Superior temporal gyrus (tissue), 1 donor: ENCODE measurements at regions not wholly inside any gene's neighbourhood (a gene's known extent, or its start where the extent isn't known, plus 50 kb on each side); places are given as distances from the start of the nearest gene placed in this dataset.
"Not testable (repeated sequence)": the region's sequence is repeated elsewhere in the genome, so short reads cannot be mapped to it uniquely, and the experiment has no call there.

ENCODE experiments used
- DNase-seq: peaks from one replicate; pipeline ENCODE4 v3.0.0-alpha.2; 2016; ENCODE audit errors: extremely low spot score

DNA sequence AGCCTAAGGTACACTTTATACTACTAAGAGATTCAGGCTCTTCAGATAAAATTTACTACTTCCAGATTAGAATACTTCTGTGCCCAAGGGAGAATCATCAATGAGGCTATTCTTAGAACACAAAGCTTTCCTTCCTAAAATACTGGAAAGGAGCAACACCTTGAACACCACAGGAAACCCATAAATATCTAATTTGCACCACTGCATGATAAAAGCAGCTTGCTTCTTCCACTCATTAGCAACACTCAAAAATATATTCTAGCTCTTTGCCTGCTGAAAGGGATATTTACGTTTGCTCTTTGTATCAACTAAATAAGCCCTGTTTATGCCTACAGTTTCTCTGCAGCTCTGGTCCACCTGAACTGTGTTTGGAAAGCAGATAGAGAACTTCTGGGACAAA lies 284.3 kb downstream of the RWDD3 start:
- DNase-seq, result no peak

DNA sequence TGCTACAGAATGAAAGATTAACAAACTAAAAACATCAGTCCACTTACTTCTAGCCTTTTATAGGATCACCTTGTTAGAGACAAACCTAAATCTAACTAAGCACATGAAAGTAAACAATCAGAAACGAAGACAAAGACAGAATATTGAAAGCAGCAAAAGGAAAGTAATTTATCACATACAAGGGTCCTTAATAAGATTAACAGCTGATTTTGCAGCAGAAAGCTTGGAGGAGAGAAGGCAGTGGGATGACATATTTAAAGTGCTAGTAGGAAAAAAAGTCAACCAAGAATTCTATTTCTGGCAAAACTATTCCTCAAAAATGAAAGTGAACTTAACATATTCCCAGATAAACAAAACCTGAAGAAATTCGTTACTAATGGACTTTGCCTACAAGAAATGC lies 286.4 kb downstream of the RWDD3 start:
- no peak for DNase-seq

DNA sequence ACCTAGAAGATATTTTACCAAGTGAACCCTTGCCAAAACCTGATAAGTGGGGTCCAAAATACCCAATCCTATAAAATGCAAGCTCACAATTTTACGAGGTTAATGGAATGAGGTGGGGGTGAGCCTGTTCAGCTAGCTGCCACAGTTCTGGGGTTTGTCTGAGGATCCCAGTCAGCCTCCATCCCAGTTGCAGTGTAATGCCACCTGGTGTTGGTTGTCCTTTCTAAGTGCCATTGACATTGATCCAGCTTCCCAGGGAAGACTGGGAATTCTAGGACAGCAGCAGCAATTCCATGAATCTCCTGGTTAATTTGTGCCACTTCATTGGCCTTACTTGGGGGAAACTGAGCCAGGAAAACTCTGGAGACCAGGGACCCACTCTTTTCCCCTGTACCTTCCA lies 298.3 kb downstream of the RWDD3 start:
- DNase-seq, result no peak

DNA sequence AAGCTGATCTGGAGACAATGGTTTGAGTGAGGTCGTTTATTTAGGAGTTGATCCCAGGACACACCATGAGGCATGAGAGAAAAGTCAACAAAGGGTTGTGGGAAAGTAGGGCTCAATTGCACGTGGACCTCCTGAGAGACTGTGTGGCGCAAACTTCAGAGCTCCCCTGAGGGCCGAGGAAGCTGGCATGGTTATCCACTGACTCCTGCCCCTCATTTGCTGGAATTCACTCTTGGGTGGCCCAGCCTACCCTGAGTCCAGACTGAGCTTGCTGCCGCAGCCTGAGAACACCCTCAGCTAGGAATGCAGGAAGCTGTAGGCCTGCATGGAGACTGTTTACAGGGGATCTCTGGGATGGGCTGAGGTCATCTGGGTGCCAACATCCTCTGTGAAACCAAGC lies 301.0 kb downstream of the RWDD3 start:
- no peak for DNase-seq

DNA sequence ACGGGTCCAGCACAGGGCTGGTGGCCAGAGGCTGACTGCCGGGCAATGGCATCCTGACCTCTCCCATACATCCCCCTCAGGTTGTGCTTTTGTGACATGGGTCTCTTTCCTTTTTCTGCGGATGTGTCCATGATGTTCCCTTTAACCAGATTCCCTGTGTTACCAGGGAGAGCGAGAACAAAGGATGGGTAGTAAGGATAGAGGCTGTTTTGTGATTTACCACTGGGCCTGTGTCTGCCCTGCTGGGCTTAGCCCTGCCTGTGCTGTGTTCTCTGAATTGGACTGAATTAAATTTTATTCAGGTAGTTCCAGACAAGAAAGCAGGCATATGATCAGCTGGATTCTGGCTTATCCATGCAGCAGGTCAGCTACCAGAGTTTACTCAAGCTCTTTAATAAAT lies 301.6 kb downstream of the RWDD3 start:
- no peak for DNase-seq

DNA sequence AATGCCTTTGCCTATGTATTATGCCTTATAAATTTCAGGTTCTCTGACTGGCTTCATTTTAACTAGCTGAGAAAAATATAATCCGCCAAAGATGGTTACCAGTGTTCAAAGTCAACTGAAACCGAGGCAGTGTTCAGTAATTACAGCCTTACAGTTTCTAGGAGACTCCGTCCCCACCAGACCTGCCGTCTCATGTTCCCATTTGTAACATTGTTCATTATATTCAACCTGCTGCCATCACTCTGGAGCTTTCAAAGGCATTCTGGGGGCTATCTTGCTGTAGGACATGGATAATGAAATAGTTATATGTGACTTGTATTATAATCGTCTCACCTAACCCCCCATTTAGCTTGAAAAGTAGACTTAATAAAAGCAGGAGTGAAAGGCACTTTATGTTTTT lies 302.5 kb downstream of the RWDD3 start:
- DNase-seq, result no peak

DNA sequence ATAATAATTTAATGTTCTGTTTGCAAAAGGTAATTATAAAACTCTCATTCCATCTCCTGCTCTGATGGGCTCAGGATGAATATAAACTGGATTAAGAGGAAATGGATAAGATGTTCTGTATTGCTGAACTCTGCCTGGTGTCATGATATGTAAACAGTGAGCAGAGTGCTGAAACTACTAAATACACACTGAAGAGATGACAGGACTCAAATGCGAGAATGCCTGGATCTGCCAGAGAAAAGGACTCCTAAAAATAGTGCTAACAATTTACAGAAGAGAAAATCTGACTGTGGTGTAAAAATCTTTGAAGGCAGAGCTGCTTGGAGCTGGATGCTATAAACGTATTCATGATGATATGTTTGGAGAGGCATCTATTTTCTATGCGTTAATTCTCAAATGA lies 303.2 kb downstream of the RWDD3 start:
- peak; percentile 42 for DNase-seq

DNA sequence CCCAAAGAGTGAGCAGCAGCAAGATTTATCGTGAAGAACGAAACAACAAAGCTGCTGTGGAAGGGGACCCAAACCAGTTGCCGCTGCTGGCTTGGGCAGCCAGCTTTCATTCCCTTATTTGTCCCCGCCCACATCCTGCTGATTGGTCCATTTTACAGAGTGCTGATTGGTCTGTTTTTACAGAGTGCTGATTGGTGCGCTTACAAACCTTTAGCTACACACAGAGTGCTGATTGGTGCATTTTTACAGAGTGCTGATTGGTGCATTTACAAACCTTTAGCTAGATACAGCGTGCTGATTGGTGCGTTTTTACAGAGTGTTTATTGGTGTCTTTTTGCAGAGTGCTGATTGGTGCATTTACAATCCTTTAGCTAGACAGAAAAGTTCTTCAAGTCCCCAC lies 304.2 kb downstream of the RWDD3 start:
- not testable (repeated sequence) for DNase-seq

DNA sequence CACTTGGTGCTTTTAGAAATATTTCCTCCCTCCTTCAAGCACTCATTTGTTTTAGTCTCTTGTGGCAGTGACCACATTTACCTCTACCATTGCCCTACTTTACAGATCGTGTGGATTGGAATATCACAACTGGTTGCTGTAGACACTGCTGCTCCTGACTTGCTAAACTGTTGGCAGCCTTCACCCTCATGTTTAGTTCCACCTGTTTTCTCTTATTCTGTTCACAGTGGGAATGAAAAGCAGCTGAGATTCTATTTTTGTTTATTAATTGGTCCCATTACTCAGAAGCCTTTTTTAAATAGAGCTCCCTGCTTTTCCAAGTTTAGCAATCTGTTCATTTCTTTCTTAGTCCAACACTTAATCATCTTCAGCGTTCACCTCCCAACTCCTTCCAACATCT lies 308.9 kb downstream of the RWDD3 start:
- DNase-seq, result no peak

DNA sequence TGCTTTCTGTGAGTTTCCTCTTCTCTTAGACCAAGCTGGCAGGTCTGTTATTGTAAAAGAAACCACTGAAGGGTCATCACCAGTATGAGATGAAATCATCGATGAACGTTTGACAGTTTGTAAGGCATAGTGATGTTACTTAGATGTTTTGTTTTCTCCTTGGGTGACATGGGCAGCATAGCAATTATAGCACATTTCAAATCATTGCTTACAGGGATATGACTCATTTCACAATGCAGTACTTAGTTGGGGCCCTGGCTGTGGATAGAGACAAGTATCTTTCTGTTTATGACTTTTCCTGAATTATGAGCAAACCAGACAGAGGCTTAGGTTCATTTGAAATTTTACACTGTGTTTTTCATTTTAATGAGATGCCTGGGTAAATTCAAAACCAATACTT lies 313.0 kb downstream of the RWDD3 start:
- DNase-seq, result no peak

DNA sequence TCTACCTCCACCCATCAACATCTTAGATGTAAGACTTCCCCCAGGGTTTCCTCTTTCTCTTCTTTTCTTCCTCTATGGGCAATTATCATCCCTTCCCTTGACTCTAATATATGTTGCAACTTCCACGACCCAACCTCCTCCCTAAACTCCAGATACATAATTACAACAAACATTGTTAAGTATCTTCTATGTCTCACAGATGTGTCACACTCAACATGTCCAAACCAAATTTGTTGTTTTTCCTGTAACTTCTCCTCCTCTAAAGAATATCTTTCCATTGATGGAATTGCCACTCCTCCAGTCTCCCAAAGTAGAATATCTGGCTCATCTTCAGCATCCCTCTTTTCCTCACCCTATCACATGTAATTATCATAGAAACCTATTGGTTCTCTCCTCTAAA lies 314.2 kb downstream of the RWDD3 start:
- no peak for DNase-seq

DNA sequence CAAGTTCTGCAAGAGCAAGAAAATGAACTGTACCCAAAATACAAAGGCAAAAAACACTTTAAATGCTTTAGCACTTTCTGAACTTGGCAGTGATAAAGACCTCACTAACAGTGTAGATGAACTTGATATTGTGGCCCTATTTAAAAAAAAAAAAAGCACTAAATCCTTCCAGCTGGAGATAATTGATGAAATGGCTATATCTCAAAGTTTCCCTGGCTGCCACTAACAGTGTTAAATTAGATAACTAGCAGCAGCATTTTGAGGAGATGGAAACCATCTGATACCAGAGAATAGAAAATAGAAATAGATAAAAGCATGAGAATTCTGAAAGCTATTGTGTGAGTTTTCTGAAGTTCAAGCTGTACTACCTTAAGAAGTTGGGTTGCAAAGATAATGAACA lies 317.2 kb downstream of the RWDD3 start:
- no peak for DNase-seq

DNA sequence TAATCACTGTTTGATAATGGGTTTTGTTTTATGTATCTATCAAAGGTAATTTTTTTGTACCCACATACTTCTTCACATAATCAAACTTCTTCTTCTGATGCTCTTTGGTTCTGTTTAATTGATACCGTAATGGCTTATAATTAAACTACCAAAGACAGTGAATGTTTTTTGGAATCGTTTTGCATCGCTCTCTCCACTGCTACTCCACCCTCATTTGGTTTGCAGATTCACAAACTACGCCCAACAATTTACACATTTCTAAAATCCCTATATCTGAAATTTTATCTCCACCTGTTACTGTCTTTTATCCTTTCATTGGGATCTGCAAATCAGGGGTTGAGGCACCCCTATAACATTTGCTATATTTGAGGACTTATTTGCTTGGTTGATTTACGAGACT lies 319.6 kb downstream of the RWDD3 start:
- no peak for DNase-seq

DNA sequence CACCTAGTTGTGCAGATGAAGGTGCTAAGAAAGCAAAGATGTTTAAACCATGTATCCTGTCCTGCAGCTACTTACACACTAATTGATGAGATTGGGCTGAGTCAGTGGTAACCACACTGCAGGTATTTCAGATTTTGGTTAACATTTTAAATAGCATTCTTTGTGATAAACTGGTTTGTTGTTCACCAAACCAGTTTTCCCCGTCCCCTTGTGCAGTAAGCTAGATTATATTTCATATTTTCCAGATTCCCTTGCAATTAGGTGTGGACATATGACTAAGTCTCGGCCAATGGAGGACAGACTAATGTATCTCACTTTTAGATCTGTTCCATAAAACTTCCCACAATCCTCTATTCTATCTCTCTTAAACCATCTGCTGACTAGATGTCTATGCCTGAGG lies 320.4 kb downstream of the RWDD3 start:
- DNase-seq, result no peak

DNA sequence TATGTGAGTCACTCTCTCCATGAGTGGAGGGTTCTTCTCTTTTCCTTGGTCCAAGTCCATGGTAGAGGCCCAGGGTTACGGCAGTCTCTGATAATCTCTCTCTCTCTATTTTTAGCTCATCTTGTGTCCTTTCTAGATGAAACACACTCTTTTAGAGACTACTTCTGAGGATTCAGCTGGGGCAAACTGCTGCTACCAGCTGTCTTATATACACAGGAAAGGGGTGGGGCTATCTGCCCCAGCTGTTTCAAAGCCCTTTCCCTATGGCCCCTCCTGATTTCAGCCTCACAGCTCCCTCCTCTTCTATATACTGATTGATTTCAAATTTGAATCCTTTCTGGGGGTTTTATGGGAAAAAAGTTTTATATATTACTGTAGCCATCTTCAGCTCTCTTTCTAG lies 324.8 kb downstream of the RWDD3 start:
- no peak for DNase-seq

DNA sequence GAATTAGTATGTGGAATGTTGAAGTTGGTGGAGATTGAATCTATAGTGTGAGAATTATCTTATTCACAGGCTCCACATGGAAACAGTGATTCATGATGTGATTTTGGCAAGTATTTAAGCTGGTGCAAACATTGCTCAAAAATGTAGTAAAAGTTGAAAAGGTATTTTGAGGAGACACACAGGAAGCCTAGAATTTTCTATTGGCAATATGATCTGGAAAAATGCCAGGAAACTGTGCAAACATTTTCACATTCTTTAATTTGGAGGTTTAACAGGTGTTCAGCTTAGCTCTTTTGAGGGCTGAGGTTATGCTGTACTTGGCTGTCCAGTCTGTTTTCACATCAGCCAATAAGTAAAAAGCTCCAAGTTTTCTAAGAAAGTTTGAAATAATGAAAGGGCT lies 327.3 kb downstream of the RWDD3 start:
- no peak for DNase-seq

DNA sequence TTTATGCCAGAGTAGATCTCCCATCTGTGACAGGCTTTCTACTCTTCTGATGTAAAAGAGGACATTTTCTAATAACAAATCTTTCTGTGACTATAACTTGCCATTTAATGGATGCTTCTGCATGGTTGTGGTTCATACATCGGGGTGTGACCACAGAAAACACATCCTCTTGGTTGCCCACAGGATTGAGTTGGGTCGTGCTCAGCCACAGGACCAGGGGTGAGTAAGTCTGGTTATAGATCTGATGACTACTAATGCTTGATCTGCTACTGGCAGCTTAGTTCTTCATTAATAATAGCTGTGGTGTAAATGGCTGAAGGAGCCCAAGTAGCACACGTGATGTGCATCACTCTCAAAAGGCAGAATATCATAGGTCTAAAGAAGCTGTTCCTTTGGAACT lies 328.2 kb downstream of the RWDD3 start:
- no peak for DNase-seq

DNA sequence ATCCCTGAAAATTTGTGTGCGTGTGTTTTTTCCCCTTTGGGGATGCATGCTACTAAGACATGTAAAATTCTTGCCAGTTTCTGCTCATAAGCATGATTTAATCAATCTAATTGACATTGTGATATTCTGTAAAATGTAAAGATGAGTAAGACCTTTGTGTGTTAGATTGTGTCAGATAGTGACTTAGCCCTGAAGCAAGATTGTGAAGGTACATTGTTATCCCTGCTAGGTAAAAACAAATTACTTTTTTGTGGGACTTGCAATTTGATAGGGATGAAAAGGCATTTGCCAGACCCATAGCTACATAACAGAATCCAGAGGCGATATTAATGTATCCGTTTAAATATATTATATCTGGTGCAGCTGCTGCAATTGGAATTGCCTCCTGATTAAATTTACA lies 338.0 kb downstream of the RWDD3 start:
- DNase-seq, result no peak

DNA sequence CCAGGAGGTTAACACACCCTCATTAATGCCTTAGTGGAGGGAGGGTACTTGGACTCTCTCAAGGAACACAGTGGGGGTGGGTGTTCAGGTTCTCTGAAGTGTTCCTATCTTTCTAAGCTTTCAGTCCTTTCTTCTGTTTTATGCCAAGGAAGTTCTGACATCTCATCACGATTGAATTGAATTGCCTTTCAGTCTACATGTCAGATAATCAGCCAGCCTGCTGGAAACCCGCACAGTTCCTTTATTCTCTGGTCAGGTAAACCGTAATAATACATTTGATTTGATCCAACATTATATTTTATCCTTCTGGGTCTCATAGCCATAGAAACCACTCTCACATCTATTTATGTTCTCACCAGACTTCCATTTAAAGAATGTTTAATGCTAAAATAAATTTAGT lies 339.0 kb downstream of the RWDD3 start:
- DNase-seq, result no peak

DNA sequence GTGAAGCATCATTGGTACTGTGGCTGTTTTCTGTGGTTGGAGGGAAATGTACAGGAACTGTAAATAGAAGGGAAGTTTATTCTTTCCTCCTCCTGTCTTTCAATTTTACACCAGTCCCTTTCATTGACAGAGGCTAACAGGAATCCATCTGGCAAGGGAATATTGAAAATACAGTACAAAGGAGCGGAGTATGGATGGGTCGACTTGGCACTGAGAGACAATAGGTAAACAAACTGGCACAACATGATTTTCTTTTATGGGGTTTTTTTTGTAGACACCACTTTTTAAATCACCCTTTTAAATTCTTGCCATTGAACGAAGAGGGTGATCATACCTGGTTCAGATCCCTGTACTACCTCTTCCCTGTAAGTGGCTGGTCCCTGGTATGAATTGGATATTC lies 341.3 kb downstream of the RWDD3 start:
- no peak for DNase-seq

DNA sequence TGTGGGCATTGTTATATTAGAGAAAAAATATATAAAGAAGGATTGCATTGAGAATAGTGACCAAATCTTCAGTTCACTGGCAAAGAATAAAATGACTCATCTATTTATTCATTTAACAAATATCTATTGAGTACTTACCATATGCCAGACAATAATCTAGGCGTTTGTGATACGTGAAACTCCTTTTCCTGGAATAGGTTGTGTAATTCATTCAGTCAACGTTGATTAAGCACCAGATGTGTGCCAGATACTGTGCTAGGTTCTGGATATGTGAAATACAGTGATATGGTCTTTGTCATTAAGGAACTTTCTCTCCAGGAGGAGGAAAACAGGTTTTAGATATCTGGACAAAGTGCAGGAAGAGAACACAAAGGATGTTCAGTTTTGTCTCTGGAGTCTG lies 344.5 kb downstream of the RWDD3 start:
- no peak for DNase-seq

DNA sequence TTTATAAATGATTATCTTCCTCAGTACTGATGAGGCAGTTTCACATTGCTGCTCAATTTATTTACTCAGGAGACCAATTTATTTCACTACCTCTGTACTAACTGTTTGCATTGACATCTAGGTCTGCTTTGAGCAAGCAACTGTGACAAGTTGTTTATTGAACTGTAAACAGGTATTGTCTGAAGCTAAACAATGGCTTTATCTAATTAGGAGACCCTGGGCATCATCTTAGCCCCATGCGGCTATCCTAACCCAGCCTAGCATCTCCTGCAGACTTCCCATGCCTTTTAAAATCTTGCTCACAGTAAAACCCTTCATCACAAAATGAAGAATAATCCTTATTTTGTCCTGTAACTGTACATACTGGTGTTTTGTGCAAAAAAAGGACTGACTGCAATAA lies 348.2 kb downstream of the RWDD3 start:
- DNase-seq, result no peak

DNA sequence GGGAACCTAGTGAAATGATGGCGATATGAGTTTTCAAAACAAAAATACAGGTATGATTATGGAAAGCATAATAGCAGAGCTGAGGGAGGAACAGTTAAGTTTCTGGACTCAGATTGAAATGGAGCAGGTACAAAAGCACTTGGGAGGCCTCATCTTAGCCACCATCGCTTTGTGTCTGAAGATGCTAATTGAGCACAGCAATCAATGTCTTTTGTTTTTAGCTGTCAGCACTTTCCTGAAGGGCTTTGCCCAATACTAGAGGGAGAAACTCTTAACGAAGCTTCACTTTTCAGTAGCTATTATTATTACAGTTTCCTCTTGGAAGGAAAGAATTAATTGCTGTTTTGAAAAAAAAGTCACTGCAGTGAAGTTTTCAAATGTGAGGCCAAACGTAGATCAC lies 348.7 kb downstream of the RWDD3 start:
- DNase-seq, result no peak

DNA sequence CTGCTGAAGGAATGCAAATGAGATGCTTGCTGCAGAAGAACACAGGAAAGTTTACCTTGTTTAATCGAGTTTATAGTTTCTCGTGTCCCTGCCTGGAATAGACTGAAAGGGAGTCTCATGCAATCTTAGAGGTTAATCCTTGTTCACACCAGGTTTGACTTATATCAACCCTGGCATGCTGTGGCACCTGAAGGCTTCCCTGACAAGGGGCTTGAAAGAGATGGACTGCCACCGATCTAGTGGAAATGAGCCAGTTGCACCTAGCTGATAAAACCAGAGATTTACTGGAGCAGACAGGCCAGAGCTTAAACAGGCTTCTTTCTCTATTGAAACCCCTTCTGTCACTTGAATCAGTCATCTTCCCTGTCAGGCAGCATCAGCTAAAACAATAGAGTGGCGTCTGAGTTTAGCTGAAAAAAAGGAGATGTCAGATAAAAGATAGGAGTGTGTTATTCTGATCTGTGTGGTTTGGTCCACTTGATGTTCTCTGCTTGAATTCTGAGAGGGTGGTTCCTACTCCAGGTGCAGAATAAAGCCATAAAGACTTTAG lies 349.7 kb downstream of the RWDD3 start:
- no peak for DNase-seq

DNA sequence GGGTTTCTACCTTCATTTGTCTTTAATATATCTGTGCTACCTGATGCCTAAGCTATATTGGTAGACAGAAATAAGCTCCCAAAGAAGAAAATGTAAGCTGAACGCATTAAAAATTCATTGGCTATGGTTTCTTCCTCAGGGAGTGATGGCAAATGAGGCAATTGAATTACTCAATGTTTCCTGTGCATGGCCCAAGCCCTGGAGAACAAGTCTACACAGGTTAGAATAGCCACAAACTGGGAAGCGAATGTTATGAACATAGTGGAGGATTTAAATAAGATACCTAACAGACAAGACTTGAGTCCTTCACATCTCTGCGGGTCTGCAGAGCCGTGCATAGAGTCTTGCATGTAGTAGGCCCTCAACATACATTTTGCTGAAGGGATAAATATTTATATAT lies 350.3 kb downstream of the RWDD3 start:
- DNase-seq, result no peak
